Dendritic cell treated with granulocyte-macrophage colony-stimulating factor and Interleukin-4, amounts not matched to agents 40 ng/mL and 50 ng/mL, for 4 days (primary cell): ENCODE measurements at regions not wholly inside any gene's neighbourhood (a gene's known extent, or its start where the extent isn't known, plus 50 kb on each side); places are given as distances from the start of the nearest gene placed in this dataset.

Experiments used
- H3K27ac Mint-ChIP-seq: one replicate; pipeline ENCODE4 v1.8.0; 2022; ENCODE audit warnings: mild to moderate bottlenecking, mixed read lengths
- H3K27me3 Mint-ChIP-seq: one replicate; pipeline ENCODE4 v1.8.0; 2022; ENCODE audit warnings: mild to moderate bottlenecking, mixed read lengths
- H3K36me3 Mint-ChIP-seq: one replicate; pipeline ENCODE4 v1.8.0; 2022; ENCODE audit warnings: low read depth, mixed read lengths
- H3K4me1 Mint-ChIP-seq: one replicate; pipeline ENCODE4 v1.8.0; 2022; ENCODE audit warnings: low read depth, mixed read lengths
- H3K4me3 Mint-ChIP-seq: one replicate; pipeline ENCODE4 v1.8.0; 2022; ENCODE audit warnings: mild to moderate bottlenecking, moderate library complexity, mixed read lengths
- H3K9me3 Mint-ChIP-seq: one replicate; pipeline ENCODE4 v1.8.0; 2022; ENCODE audit warnings: mixed read lengths
- intact Hi-C: fragments of 100-400 bp; cut with micrococcal nuclease; formaldehyde crosslinking; loops from one replicate; pipeline ENCODE4 v1.15.0; 2022

DNA sequence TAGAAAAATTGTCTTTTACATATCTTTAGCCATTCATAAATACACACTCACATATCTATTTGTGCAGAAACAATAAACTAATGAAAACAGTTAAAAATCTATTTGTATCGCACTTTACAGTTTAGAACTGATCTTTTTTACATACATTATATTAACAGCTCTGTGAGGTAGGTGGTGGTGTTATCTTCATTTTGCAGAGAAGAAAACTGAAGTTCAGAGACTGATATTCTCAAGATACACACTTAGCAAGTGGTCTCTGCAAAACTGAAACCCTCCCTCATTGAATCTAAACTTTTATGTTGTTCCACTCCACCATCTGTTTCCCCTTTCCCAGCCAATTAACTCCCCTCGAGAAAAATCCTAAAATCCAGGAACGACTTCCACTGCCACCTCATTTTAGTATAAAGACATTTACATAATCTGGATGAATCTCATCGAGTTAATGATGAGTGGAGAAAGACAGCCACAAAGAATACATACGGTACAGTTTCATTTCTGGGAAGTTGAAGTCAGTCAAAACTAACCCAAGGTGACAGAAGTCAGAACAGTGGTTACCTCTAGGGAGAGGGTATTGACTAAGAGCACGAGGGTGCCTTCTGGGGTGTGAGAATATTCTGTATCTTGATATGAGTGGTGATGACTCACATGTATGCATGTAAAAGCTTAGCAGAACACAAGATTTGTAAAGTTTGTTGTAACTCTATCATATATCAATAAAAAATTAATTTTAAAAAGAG is 524.2 kb upstream of the TCF4 start:
- Mint-ChIP-seq H3K9me3 (no peaks in the 10 kb centered on the region), H3K27me3 (peaks cover 9% of the 10 kb centered on the region), H3K36me3 (no peaks in the 10 kb centered on the region), H3K27ac (no peak overlapping the region), H3K4me3 (no peak overlapping the region), H3K4me1 (peaks cover 33% of the 10 kb centered on the region)
- intact Hi-C loops: loop anchor here (10.0 kb wide), 1 partner anchor 463 kb away; no protein-coding TSS in a partner anchor

DNA sequence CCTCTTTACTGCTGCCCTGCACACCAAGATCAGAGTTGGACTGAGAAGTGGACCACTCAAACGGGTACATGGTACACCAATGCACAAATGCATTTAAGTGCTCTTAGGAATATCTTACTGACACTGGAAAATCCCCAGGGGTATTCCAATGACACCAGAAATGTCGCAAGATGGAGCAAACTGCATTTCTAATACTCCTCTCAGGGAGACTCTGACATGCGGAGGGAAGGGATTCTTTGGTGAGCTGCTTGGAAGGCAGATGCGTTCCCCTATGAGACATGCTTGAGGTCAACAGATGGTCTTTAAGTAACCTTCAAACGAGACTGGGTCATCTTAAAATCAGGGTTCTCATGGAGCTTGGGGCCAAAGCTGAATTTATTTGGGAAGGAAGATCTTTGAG is 521.8 kb upstream of the TCF4 start:
- no peaks in the 10 kb centered on the region for H3K36me3 Mint-ChIP-seq

DNA sequence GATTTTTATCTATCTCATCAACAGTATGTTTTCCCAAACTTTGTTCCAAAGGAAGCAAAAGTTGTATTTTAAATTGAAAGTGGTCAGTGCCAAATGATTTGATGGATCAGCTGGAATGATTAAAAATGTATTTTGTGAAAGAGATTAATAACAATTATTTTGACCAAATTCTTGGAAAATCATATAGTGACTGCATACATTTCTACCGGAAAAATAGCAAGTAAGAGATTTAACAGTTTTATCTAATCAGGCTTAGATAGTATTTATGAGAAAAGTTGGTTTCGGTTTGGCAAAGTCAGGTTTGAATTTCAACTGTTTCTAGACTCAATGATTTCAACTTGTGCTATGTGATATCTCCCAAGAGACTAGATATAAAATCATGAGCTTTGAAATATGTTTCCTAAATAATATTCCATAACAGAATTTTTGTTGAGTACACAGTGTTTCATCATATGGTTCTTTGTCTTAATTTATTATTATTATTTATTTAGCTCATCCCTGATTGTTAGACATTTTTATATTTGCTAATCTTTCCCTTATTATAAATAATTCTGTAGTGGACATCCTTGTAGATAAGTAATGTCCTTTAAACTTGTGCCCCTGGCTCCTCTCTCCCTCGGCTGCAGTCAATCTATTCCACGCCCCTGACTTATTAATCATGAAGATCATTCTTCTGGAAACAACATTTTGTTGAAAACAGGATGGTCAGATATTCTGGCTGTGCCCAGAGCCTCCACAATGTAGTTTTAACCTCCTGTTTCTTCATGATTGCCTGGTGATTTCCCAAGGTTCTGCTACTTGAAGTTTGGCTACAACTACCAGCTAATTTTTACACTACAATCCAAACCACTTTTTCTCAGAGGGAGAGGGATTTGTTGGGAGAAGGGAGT is 520.7 kb upstream of the TCF4 start:
- no peaks in the 10 kb centered on the region for H3K36me3 Mint-ChIP-seq
- no peak overlapping the region for H3K4me3 Mint-ChIP-seq
- H3K9me3 Mint-ChIP-seq: peaks cover 11% of the 10 kb centered on the region
- H3K4me1 Mint-ChIP-seq: peaks cover 7% of the 10 kb centered on the region
- intact Hi-C loops: no loop called here
- peaks cover 5% of the 10 kb centered on the region for H3K27me3 Mint-ChIP-seq
- H3K27ac Mint-ChIP-seq: no peak overlapping the region

More for the DNA sequence above, 521.8 kb upstream of the TCF4 start:
- intact Hi-C loops: loop anchor here (10.0 kb wide), 1 partner anchor 465 kb away; no protein-coding TSS in a partner anchor
- Mint-ChIP-seq H3K4me3 (no peak overlapping the region), H3K9me3 (peaks cover under 1% of the 10 kb centered on the region), H3K4me1 (peaks cover 16% of the 10 kb centered on the region), H3K27ac (no peak overlapping the region), H3K27me3 (peaks cover 5% of the 10 kb centered on the region)

DNA sequence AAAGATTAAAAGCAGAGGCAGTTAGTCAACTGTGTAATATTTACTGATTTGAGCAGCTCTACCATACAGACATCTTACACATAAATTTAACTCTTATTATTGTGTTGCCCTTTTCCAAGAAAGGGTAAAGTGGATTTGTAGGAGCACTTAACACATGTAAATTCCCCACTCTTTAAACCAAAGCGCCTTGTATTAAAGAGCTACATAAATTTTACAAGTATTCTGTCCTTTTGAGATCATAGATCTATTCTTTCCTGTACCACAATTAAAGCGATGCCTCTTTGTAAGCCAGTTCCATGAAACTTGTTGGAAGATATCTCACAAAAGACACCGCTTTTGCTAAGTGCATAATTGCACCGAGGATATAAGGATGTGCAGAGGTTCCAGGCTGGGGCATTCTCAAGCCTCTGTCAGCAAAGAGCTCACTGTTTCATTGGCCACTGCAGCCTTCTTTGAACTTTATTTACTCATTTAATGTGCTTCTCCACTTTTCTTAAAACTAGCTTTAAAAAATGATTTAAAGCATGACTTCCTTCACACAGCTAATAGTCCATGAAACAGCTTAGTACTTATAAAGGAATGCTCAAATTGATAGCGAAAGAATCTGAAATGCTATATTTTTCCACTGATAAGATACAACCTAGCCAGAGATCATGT is 520.0 kb upstream of the TCF4 start:
- Mint-ChIP-seq H3K4me1 (peaks cover under 1% of the 10 kb centered on the region), H3K4me3 (no peak overlapping the region), H3K36me3 (no peaks in the 10 kb centered on the region), H3K27me3 (peaks cover 5% of the 10 kb centered on the region), H3K27ac (no peak overlapping the region), H3K9me3 (peaks cover 18% of the 10 kb centered on the region)
- intact Hi-C loops: no loop called here

DNA sequence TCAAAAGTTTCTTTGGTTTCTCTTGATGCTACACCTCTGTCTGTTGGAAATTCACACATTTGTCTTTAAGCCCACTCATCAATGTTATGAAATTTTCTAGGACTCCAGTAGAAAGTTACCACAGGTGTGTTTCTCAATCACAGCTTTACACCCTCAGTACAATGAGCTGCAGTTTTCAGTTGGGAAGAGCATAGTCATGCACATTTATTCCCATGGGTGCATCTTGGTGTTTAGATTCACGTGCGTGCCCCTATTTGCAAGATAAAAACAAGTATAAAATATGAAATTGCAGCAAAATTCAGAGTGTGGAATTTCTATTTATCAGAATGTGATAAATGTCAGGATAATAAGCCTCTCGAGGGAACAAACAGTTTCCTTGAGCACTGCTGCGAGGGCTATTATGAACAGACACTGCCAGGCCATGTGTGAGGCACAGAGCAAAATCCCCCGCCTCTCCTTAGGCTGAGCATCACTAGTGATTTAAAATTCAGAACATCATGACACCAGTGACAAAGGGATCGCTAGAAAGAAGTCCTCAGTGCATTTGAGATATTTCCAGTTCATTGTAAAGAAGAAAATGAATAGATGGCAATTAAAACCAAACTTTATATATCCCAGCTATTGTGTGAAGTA is 512.2 kb upstream of the TCF4 start:
- no peaks in the 10 kb centered on the region for H3K4me1 Mint-ChIP-seq
- no peaks in the 10 kb centered on the region for H3K27me3 Mint-ChIP-seq

DNA sequence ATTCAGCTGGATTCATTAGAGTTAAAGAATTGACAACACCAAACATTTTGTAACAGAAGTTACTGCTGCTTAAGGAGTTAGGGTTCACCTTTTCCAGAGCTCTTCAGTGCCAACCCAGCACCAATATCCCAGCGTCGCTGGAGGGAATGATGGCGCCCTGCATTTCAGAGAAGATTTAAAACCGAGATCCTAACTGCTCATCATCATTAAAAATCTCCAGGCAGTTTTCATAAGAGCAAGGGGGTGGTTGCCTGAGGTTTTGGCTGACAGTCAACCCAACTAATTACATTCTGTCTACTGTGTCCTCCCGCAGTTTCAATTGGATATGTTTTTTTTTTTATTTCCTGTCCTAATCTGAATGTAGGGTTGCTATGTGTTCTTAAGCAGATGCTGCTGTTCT is 509.6 kb upstream of the TCF4 start:
- no peaks in the 10 kb centered on the region for H3K4me1 Mint-ChIP-seq
- no peak overlapping the region for H3K4me3 Mint-ChIP-seq
- H3K27ac Mint-ChIP-seq: no peak overlapping the region
- no peaks in the 10 kb centered on the region for H3K9me3 Mint-ChIP-seq
- H3K36me3 Mint-ChIP-seq: no peaks in the 10 kb centered on the region
- H3K27me3 Mint-ChIP-seq: peaks cover 2% of the 10 kb centered on the region
- intact Hi-C loops: no loop called here

More for the DNA sequence above, 512.2 kb upstream of the TCF4 start:
- H3K27ac Mint-ChIP-seq: no peak overlapping the region
- peaks cover 20% of the 10 kb centered on the region for H3K9me3 Mint-ChIP-seq
- H3K4me3 Mint-ChIP-seq: no peak overlapping the region
- H3K36me3 Mint-ChIP-seq: no peaks in the 10 kb centered on the region
- intact Hi-C loops: no loop called here

DNA sequence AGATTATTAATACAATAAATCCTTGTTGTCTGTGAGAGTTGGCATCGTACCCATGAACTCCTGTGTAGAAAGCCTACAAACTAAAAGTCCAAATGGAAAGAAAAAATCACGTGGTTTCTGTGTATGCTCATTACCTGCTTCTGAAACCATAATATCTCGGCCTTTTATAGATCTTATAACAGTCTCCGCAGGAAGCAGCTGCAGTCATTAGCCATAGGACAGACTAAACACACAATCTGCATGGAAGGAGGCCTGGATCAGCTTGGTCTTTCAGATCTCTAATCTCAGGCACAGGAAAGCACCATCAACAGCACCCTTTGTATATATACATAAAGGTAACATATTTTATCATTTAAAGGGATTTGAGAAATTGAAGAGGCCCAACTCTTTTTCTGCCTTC is 508.9 kb upstream of the TCF4 start:
- H3K4me3 Mint-ChIP-seq: no peak overlapping the region
- H3K36me3 Mint-ChIP-seq: no peaks in the 10 kb centered on the region
- H3K27ac Mint-ChIP-seq: no peak overlapping the region
- H3K9me3 Mint-ChIP-seq: no peaks in the 10 kb centered on the region
- intact Hi-C loops: no loop called here
- no peaks in the 10 kb centered on the region for H3K4me1 Mint-ChIP-seq
- H3K27me3 Mint-ChIP-seq: peaks cover 2% of the 10 kb centered on the region

DNA sequence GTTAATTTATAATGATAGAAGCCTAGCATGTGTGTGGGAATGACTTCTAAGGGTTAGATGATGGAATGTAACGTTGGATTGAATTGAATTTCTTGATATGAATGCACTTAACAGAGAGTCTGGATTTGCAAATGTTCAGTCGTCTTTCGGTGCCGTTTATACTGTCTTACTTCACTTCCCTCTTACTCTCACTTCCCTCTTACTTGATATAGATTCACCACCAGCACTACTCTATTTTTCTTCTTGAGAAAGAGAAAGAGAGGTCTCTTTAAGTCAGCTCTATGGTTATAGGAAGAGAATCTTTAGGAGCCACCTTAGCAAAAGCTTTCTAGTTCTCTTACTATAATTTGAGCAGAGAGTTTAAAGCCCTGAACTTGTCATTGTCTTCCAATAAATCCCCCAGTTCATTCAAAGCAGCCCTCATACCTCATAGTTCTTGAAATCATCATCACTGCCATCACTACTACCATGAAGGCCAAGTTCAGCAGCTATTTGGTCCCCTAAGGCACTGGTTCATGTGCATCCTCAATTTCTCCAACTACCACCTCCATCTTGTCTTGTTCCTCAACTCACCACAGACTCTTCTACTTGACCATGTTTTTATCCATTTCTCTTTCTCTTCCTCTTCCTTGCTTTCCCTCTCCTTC is 501.7 kb upstream of the TCF4 start:
- H3K9me3 Mint-ChIP-seq: no peaks in the 10 kb centered on the region
- H3K27me3 Mint-ChIP-seq: peaks cover 1% of the 10 kb centered on the region
- no peaks in the 10 kb centered on the region for H3K36me3 Mint-ChIP-seq
- H3K4me1 Mint-ChIP-seq: peaks cover 13% of the 10 kb centered on the region
- no peak overlapping the region for H3K4me3 Mint-ChIP-seq
- H3K27ac Mint-ChIP-seq: no peak overlapping the region
- intact Hi-C loops: no loop called here

DNA sequence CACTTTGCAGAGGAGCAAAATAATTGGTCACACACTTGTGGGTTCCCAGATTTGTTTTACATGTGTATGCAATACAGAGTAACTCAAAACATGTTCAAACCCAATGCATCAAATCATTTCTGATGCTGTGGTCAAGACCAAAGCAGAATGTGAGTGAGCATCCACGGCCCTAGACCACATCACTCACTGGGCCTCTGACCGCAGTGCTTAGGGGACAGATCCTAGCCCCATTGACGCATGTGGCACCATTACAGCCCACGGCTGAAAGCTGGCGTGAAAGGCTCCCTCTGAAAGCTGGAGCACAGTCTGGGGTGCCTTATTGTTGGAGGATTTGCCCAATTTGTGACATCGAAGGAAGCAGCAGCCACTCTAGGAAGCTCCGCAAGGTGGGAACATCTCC is 498.8 kb upstream of the TCF4 start:
- H3K36me3 Mint-ChIP-seq: no peaks in the 10 kb centered on the region
- H3K27me3 Mint-ChIP-seq: no peaks in the 10 kb centered on the region
- no peak overlapping the region for H3K27ac Mint-ChIP-seq
- peaks cover 13% of the 10 kb centered on the region for H3K4me1 Mint-ChIP-seq
- intact Hi-C loops: no loop called here
- no peak overlapping the region for H3K4me3 Mint-ChIP-seq
- no peaks in the 10 kb centered on the region for H3K9me3 Mint-ChIP-seq

DNA sequence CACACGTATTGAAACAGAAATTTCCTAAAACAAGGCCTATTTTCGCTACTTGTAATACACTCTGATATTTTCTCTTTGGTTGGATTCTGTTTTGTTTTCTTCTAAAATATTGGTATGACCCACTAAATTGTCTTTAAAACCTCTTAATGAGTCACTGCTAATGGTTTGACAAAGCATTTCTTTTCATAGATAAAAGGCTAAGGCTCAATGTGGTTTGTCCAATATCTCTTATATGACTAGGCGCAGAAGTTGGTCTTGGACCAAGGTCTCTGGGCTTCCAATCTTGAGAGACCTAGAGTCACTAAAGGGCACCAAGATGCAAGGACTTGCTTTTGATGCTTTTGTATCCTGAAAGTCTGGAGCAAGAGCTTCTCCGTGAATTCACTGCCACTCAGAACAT is 498.2 kb upstream of the TCF4 start:
- Mint-ChIP-seq H3K27me3 (no peaks in the 10 kb centered on the region), H3K9me3 (no peaks in the 10 kb centered on the region), H3K4me1 (peaks cover 13% of the 10 kb centered on the region), H3K27ac (no peak overlapping the region), H3K36me3 (no peaks in the 10 kb centered on the region), H3K4me3 (no peak overlapping the region)
- intact Hi-C loops: no loop called here

DNA sequence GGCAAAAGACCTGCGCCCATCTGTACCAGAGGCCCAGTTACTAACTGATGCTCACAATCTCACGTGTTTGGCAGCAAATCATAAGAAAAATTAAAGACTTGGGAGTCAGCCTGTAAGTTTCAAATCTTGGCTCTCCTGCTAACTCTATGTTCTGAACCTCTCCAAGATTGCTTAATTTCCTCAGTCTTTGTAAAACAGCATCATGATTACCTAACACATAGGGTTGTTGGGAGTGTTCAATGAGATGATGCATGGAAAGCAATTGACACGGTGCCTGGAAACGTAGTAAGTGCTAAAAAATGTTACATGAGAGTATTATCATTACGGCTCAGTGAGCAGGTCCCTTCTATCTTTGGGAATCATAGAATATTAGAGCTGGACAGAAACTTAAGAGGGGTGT is 497.6 kb upstream of the TCF4 start:
- Mint-ChIP-seq H3K4me1 (peaks cover 13% of the 10 kb centered on the region), H3K36me3 (no peaks in the 10 kb centered on the region), H3K4me3 (no peak overlapping the region), H3K9me3 (no peaks in the 10 kb centered on the region), H3K27ac (no peak overlapping the region), H3K27me3 (no peaks in the 10 kb centered on the region)
- intact Hi-C loops: no loop called here

DNA sequence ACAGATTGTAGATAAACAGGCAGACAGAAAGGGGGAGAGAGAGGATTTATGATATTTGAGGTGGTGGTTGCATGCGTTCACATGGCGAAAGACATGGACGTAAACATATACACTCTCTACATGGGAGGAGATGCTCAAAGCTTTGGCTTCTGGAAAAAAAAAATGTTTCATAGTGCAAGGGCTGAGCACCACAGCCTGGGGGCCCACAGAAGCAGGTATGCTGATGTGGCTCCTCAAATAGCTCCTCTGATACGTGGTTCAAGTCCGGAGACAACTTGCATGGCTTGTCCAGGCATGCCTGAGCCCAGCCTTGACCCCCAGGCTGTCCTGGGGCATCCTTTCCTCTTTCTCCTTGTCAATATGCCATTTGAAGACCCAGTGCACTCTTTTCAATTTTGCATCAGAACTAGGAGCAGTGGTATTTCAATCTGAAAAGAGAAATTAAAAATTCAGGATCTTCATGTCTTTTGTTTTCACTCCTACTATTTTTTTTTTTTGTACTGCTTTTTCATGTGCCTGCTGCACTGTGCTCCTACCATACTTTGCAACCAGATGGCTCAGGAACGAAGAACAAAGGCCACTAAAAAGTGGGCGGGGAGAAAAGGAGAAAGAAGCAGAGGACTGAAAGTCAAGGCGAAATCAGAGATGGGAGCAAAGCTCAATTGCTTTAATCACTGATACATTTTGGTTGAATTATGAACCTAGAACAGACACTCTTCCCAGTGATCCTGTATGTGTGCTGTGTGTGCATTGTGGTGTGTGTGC is 495.7 kb upstream of the TCF4 start:
- H3K27me3 Mint-ChIP-seq: no peaks in the 10 kb centered on the region
- no peaks in the 10 kb centered on the region for H3K9me3 Mint-ChIP-seq
- H3K4me1 Mint-ChIP-seq: no peaks in the 10 kb centered on the region
- H3K27ac Mint-ChIP-seq: no peak overlapping the region
- H3K4me3 Mint-ChIP-seq: no peak overlapping the region
- no peaks in the 10 kb centered on the region for H3K36me3 Mint-ChIP-seq
- intact Hi-C loops: no loop called here

DNA sequence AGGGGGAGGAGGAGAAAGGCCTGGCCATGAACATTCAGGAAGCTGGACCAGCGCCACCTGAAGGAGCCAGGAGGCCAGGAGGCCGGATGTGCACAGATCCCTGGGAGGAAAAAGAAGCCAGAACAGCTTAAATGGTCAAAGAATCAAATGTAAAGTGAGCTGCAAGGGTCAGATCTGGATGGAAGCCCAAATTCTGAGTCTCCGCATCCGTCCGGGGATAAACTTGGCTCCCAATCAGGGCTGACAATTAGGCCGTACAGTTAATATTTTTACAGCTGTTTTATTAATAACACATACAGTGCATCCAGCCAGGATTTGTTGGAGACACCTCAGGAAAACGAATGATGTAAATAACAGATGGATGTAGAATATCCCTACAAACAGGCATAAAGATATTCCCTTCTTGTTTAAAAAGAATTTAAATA is 495.1 kb upstream of the TCF4 start:
- H3K36me3 Mint-ChIP-seq: no peaks in the 10 kb centered on the region
- H3K4me3 Mint-ChIP-seq: no peak overlapping the region
- no peaks in the 10 kb centered on the region for H3K27me3 Mint-ChIP-seq
- intact Hi-C loops: no loop called here
- no peaks in the 10 kb centered on the region for H3K4me1 Mint-ChIP-seq
- H3K27ac Mint-ChIP-seq: no peak overlapping the region
- H3K9me3 Mint-ChIP-seq: no peaks in the 10 kb centered on the region
